GM18499 (cell line): ENCODE measurements at regions not wholly inside any gene's neighbourhood (a gene's known extent, or its start where the extent isn't known, plus 50 kb on each side); places are given as distances from the start of the nearest gene placed in this dataset.

ENCODE experiments used
- ATAC-seq: cut with Tn5 transposase; IDR thresholded peaks from one replicate; pipeline ENCODE4 v1.9.1; 2021; ENCODE audit warnings: moderate number of reproducible peaks; ENCODE audit not compliant: insufficient read depth, unreplicated experiment

- no peak for ATAC-seq
Measured at GRCh38 chr5:15034379-15034778, 162.8 kb upstream of the ANKH start.

GRCh38 chr5:15031180-15031579 is 159.6 kb upstream of the ANKH start:
- ATAC-seq = no peak

DNA sequence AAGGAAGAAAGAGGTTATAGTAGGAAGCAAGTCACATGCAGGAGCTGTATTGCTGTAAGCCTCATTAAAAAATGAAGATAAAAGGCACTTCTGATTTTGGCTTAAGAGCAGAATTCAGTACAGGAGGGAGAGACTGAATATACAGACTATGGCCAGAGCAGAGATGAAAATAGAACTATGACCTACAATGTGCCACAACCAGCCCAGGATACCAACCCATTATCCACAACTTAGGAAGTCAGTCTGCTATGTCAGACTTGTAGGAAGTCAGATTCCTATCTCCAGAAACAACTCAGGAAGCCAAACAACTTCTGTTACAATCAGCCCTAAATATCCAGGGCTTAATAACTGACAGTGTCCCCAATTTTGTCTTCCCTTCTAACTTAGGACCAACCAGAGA is 156.2 kb upstream of the ANKH start:
- no peak for ATAC-seq

GRCh38 chr5:15026944-15027343 is 155.4 kb upstream of the ANKH start:
- ATAC-seq = no peak

- ATAC-seq = no peak
Measured at GRCh38 chr5:15026011-15026893, 154.7 kb upstream of the ANKH start.

- no peak for ATAC-seq
Measured at GRCh38 chr5:15023846-15024245, 152.3 kb upstream of the ANKH start.

DNA sequence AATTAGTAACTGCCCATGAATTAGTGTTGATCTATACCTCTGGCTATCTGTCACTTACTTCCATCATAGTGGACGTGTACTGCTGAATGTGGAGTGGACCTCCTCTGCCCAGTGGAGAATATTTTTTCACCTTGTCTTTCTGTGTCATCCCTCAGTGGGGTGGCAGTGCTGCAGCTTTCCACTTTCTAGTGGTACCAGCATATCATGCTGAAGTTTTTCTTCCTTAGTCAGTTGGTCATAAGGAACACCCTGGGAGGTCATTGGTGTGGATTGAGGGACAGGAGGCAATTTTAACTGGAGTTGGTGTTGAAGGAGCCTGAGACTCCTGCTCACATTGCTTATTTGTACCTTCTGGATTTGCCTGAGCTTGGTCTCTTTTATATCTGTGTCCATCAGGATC is 151.7 kb upstream of the ANKH start:
- ATAC-seq = no peak

- no peak for ATAC-seq
Measured at GRCh38 chr5:15021266-15022046, 149.9 kb upstream of the ANKH start.

GRCh38 chr5:15020736-15021135 is 149.2 kb upstream of the ANKH start:
- ATAC-seq = no peak

DNA sequence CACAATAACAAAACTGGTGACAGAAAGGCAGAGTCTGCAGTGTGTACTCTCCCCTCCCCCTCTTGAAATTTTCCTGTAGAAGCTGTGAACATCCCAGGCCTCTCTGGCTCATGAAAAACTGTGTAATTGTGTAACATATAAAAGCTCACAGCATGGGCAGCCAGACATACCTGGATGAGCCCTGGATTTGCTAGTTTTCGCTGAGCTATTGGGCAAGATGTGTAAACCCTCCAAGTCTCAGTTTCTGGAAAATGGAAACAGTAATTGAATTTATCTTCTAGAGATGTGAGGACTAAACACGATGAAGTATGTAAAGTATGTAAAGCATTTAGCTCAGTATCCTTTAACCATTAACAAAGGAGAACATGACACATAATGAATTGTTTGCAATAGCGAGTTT is 143.2 kb upstream of the ANKH start:
- ATAC-seq = no peak

DNA sequence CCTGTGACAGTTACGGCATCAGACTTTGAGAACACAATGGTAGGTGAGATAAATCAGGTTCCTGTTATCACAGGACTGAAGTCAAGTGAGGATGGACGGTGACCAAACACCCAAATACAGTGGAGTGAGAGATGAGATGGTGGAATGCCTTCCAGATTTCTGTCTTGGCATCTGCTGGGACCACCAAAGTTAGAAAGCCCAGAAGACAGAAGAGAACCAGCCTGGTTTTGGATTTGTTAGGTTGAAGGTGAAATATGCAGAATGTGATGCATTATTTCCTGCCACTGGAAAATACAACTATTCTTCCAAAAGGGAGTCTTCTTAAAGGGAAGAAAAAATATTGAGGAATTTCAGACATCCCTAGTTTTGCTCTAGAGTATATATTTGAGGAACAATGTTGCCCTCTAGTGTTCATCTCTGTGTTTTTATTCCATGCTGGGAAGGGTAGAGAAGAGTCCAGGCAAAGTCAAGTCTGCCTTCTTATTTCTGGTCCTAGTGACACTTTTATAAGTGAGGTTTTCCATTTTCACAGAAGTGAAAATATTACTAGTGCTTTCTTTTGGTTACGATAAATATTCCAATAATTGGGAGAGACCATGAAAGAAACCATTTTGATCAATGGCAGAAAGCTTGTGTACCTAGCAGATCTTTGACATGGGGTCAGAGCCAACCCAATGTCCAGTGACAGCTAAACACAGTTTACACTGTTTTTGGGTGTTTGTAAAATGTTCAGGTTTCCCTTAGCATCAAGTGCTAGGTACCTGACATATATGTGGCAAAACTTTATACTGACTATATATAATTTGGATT is 142.3 kb upstream of the ANKH start:
- peak; percentile 51 for ATAC-seq

- no peak for ATAC-seq
Measured at GRCh38 chr5:15012061-15012460, 140.5 kb upstream of the ANKH start.

DNA sequence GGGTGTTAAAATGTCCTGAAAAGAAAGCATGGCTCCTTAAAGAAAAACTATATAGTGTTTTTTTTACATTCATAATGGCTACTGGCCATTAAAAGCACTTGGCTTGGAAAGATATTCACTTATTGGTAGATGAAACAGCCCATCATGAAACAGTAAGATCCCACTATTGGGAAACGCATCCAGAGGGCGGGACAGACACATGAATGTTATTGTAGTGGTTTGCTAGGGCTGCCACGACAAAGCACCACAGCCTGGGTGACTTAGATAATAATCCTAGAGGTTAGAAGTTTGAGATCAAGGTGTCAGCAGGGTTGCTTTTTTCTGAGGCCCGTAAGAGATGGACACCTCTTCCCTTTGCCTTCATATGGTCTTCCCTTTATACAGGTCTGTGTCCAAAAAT is 139.4 kb upstream of the ANKH start:
- no peak for ATAC-seq

- no peak for ATAC-seq
Measured at GRCh38 chr5:15009420-15009819, 137.8 kb upstream of the ANKH start.

GRCh38 chr5:15008921-15009320 is 137.3 kb upstream of the ANKH start:
- no peak for ATAC-seq

DNA sequence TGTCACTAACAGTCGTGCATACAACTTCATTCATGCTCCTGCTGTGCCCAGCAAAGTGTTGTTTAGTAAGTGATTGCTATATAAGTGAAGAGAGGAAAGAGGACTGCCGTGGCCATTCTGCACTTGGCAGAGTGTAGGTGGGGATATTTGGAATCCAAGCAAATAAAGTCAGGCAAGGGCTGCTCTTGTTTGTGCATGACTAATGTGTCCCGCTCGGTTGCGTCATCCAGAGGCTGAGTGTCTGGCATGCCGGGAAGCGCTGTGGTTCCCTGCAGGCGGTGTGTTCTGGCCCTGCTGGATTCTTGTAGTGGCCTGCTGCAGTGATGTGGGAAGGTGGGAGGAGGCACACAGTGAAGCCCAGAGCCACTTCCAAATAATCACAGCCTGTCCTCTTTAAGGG is 136.9 kb upstream of the ANKH start:
- no peak for ATAC-seq

DNA sequence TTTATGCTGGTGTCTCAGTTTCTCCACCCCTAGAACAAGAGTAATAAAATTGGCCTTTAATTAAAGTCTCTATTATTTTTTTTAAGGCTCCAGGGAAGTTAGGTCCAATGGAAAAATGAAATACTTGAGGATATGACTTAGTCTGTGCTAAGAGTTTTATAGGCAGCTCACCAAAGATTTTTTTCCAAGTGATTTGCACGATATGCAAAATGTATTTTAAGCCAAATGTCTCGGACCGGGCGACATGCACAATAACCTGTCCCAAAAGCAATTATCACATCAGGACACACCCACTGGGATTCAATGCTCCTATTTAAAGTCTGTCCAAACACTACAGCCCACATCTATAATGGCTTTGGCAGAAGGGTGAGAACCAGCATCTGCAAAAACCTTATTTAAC is 136.1 kb upstream of the ANKH start:
- no peak for ATAC-seq

DNA sequence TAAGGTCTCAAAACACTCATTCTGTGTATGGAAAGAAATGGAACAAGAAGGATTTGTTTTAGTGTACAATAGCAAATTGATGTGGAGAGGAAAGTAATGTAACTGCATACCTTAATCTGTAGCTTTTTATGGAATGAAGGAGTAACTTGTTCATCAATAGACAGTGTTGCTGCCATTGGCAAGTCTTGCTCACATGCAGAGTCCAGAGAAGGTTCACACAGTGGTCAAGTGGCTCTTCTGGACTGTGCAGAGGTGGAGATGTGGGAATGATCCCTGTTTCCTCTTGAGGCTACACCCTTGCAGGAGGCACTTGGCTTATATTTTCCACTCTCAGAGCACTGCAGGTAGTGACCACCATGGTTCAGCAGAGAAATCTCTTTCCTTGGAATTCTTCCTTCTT is 132.9 kb upstream of the ANKH start:
- ATAC-seq = no peak

GRCh38 chr5:15003511-15003920 is 131.9 kb upstream of the ANKH start:
- ATAC-seq = peak; percentile 86

- ATAC-seq = no peak
Measured at GRCh38 chr5:15002791-15003190, 131.2 kb upstream of the ANKH start.

- no peak for ATAC-seq
Measured at GRCh38 chr5:15002173-15002572, 130.6 kb upstream of the ANKH start.
